GM18505 (cell line): ENCODE measurements at regions not wholly inside any gene's neighbourhood (a gene's known extent, or its start where the extent isn't known, plus 50 kb on each side); places are given as distances from the start of the nearest gene placed in this dataset.
"Not testable (repeated sequence)": the region's sequence is repeated elsewhere in the genome, so short reads cannot be mapped to it uniquely, and the experiment has no call there.

Experiments
- ATAC-seq: cut with Tn5 transposase; IDR thresholded peaks from one replicate; pipeline ENCODE4 v1.9.1; 2021; ENCODE audit not compliant: unreplicated experiment
- POLR2A ChIP-seq: IDR thresholded peaks from 4 replicates; pipeline ENCODE4 v1.6.1; 2011; ENCODE audit warnings: borderline replicate concordance; ENCODE audit not compliant: insufficient read depth, insufficient read length; ENCODE audit errors: extremely low read depth

- ATAC-seq, result no peak
- no peak for TF ChIP-seq POLR2A
These were observed 129.5 kb upstream of the DMRT1 start for GRCh38 chr9:711761-712553.

- no peak for ATAC-seq
- TF ChIP-seq POLR2A, result no peak
These were observed 128.9 kb upstream of the DMRT1 start for GRCh38 chr9:712643-713042.

GRCh38 chr9:713091-713490, 128.4 kb upstream of the DMRT1 start:
- no peak for ATAC-seq
- TF ChIP-seq POLR2A, result no peak

DNA sequence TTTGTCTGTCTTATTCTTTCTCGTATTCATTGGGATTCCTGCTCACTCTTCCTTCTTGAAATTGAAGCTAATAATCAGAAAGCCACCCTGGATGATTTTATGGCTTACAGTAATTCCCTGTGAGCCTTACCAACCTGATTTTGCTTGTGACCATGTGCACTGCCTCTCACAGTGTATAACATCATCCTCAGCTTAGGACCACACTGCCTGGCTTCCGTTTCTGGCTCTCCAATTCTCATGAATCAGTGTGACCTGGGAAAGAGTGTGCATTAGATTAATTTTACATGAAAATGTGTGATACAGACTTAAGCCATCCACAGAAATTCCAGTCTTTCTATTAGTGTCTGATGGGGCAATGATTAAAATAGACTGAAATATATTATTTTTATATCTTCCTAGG, 126.8 kb upstream of the DMRT1 start:
- no peak for TF ChIP-seq POLR2A
- no peak for ATAC-seq

DNA sequence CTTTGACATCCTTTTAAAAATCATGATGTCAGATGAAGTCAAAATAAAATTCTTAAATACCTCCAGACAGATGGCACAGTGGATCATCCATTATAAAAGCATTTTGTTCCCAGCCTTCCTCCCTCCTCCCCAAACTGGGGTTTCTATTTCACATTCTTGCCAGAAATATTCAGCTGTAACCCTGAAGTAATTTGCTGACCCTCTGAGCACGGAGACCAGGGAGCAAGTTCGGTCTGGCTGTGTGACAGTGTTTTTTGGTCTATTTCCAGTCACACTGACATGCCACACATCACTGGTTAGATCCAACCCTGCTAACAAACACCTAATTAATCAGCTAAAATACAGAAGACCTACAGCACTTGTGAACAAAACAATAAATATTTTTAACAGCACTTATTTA, 126.2 kb upstream of the DMRT1 start:
- ATAC-seq, result no peak
- no peak for TF ChIP-seq POLR2A

DNA sequence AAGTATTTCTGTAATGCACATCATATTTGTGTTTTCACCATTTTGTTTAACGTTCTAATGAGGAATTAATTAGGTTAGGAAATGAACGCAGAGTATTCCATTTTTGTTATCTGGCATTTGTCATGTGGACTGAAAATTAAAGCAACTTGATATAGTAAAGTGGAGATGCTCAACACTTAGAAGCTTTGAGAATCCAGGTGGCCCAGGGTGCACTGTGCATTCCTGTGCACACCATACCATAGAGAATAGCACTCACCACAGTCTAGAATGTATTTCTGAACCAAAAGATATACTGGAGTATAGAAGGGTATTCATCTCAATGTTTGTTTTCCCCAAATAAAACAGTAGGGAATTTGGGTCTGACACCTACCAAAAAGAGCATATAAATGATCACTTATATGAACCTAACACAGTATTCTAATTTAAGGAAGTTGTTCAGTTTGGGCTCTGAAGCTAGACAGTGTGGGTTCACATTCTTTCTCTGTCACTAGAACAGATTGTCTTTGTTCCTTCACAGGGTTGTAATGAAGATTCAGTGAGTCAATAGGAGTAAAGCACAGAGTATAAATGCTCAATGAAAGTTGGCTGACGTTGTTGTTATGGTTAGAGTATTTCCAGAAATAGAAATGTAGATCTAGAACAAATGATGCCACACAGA, 125.6 kb upstream of the DMRT1 start:
- no peak for ATAC-seq

DNA sequence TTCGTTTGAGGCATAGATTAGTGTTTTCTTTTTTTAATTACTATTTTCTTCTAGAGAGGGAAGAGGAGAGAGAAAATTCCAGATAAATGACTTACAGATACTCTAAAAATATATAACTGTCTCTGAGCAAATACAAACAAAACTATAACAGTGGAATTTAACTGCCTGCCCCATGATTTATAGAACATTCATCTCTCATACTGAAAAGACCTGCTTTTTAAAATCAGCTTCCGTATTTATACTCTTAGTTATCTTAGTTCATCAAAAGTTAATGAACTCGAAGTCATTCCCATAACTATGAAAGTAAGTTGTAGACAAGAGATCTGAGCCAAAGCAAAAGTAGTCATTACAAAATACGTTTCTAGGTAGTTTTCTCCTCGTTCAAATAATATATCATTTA, 123.8 kb upstream of the DMRT1 start:
- ATAC-seq, result no peak
- TF ChIP-seq POLR2A, result no peak

More for the DNA sequence above, 125.6 kb upstream of the DMRT1 start:
- no peak for TF ChIP-seq POLR2A

DNA sequence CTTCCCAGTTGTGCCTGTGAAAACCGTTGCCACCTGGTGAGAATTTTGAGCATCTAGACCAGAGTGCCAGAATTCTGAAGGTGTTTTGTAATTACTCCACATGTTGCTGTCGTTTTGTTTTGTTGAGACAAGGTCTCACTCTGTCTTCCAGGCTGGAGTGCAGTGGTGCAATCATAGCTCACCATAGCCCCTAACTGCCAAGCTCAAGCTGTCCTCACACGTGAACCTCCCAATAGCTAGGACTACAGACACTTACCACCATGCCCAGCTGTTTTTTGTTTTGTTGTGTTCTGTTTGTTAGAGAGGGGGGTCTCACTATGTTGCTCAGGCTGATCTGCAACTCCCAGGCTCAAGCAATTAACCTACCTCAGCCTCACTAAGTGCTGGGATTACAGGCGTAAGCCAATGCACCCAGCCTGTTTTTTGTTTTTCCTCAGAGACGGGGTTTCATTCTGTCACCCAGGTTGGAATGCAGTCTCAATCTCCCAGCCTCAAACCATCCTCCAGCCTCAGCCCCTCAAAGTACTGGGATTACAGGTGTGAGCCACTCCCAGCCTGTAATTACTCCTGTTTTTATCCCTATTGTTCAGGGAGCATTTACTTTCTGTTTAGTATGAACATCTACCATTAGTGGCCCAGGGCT, 121.1 kb upstream of the DMRT1 start:
- TF ChIP-seq POLR2A, result no peak
- no peak for ATAC-seq

DNA sequence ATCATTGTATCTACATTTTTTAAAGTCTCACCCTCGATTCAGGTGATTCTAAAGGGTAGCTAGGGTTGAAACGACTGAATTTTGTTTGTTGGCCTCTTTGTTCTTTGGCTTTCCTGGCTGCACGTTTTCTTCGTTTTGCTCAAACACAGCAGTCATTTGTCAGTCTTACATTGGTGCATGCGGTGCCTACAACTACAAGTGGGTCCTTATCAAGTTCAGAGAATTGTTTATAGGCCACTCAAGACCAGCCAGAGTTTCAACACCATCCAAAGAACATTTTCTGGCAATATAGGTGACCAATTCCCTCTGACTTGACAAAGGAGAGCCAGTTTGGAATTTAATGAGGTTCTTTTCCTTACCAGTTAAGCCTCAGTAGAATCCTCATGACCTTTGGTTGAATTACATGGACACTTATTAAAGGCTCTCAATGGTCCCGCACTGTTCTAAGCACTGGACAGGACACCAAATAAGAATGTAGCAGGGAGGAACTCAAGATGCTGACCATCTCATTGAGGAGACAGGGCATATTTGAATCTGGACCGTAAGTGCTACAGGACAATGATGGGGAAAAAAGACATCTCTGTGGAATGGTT, 119.0 kb upstream of the DMRT1 start:
- TF ChIP-seq POLR2A, result no peak
- no peak for ATAC-seq

GRCh38 chr9:724461-724860, 117.0 kb upstream of the DMRT1 start:
- not testable (repeated sequence) for ATAC-seq

GRCh38 chr9:726005-726404, 115.5 kb upstream of the DMRT1 start:
- TF ChIP-seq POLR2A, result no peak
- no peak for ATAC-seq

DNA sequence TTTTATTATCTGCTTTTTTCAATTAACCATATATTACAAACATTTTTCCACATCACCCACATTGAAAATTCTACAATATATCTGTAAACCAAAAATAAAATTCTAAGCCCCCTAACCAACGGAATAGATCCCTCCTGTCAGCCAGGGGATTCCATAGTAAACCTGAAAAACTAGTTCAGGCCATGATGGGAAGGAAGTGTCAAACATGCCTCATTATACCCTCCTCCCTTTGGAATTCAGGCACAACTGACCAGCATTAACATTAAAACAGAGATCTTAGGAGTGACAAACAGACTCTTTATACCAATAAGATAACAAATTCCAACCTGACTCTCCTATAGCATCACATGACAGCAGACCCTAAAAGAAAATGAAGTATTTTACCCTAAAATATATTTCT, 113.7 kb upstream of the DMRT1 start:
- no peak for TF ChIP-seq POLR2A
- no peak for ATAC-seq

GRCh38 chr9:728535-728934, 113.0 kb upstream of the DMRT1 start:
- ATAC-seq, result no peak
- TF ChIP-seq POLR2A, result no peak

DNA sequence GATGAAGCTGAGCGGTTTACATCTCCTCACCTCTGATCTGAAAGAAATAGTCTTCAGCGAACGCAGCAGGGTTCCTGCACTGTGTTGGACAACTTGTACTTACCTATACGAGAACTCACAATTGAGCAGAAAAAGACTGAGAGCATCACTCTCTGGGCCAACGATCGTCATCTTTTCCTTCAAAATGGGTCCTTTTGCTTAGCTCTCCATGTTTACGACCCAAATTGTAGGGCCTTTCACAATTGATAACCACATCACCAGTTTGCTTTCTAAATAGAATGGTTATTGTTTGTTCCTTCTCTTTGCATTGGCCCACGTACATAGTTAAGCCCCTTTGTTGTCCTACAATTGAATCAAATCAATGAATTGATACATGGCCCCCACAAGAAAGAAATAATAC, 110.0 kb upstream of the DMRT1 start:
- ATAC-seq, result no peak
- TF ChIP-seq POLR2A, result no peak

DNA sequence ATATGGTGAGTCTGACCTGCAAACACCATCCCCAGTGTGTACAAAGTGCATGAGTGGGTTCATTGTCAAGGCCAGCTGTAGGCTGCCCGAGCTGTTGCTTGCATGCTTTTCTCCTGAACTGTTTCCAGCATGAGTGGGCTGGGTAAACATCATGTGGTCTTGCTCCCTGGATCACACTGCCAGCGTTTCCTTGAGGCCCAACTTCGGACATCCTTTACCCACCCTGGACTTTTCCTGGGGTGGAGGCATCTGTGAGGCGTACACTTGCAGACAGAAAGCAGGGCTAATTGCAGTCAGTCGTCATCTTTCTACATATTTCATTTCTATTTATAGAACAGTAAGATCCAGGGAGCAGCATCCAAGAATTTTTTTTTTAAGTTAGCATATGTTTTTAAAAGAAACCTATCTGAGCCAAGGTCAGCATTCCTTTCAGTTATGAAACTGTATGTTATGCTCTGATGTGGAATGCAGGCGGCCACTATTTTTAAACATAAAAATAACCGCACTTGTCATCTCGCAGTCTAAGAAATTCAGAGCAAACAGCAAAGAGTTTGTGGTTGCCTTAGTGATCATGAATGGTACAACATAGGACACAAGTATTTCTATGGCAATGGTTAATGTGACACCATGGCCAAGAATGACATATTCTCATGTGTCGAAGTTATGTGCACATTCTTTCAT, 106.5 kb upstream of the DMRT1 start:
- ATAC-seq, result no peak
- TF ChIP-seq POLR2A, result no peak
